Head of caudate nucleus (tissue), 42 donors: ENCODE measurements at regions not wholly inside any gene's neighbourhood (a gene's known extent, or its start where the extent isn't known, plus 50 kb on each side); places are given as distances from the start of the nearest gene placed in this dataset.

Experiments
- DNase-seq, 42 donors: peaks; one replicate each; pipeline versions ENCODE4 v3.0.0 to v3.0.0-alpha.2; 2020 to 2021; ENCODE audit warnings: mixed read lengths in 7 of 42
- intact Hi-C: fragments of 100-400 bp; cut with DNase I; formaldehyde crosslinking; loops from one replicate; pipeline ENCODE4 v1.15.0; 2022

DNA sequence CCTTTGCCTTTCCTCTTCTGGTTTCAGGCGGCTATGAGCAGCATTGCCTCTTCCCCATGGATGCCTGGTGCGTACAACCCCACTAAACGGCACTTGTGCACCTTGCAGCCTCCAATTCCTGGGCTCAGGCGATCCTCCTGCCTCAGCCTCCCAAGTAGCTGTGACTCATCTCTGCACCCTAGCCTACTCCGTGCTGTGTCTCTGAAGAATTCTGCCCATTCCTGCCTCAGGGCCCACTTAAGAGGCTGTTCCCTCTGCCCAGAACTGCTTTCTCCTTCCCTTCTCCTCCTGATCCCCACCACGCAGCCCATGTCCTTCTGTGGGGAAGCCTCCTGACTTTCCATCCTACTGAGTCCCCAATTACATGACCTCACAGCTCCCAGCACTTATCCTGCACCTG is 142.2 kb upstream of the ZNF507 start:
- DNase-seq: peak in 1 of 42 donors; percentile 12
- intact Hi-C loops: no loop called here

DNA sequence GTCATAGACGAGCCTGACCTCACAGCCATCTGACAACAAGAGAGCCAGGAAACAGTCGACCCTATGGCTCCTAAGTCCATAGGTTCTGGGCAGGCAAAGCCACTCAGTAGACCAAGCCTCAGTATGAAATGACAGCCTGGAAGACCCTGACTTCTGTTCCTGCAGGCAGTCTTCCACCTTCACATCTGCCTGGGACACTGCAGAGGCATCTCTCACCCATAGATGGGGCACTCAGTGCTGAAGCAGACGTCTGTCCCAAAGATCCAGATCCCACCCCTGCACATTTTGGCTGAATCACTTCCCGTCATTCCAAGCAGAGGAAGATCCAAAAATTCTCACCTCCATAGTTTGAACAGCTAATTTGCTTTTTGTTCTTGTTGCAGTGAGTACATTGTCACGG is 139.3 kb upstream of the ZNF507 start:
- intact Hi-C loops: no loop called here
- DNase-seq: no peak

DNA sequence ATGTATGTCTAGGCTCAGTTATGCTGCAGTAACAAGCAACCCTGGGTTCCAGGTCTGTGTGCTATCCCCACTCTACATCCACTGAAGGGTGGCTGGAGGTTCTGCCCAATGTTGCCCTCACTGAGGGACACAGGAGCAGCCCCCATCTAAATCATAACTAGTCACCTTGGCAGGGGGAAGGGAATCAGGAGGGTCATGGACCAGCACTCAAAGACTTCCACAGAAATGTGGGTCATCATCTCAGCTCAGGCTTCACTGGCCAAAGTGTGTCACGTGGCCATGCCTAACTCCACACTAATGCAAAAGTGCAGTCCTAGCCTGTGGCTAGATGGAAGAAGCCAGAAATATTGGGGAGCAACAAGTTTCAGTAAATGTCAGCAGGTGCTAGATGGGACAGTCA is 137.3 kb upstream of the ZNF507 start:
- intact Hi-C loops: no loop called here
- DNase-seq: peak in 3 of 42 donors; percentile 13 to 27 (median 13)

DNA sequence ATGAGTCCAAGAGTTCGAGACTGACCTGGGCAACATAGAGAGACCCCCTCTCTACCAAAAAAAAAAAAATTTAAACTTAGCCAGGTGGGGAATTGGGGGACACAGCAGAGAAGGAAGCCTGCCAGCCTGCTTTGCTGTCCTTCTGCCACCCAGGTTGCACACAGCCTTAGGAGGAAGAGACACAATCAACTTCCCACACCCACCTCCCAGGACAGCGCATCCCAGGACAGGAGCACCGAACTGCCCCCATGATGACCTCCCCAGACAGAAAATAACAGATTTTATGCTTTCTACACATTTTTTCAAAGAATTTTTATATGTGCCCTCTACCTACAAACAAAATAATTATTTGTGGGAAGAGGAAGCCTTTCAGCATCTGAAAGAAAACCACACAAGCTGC is 126.0 kb upstream of the ZNF507 start:
- DNase-seq: peak in 2 of 42 donors; percentile 8 to 24
- intact Hi-C loops: no loop called here

DNA sequence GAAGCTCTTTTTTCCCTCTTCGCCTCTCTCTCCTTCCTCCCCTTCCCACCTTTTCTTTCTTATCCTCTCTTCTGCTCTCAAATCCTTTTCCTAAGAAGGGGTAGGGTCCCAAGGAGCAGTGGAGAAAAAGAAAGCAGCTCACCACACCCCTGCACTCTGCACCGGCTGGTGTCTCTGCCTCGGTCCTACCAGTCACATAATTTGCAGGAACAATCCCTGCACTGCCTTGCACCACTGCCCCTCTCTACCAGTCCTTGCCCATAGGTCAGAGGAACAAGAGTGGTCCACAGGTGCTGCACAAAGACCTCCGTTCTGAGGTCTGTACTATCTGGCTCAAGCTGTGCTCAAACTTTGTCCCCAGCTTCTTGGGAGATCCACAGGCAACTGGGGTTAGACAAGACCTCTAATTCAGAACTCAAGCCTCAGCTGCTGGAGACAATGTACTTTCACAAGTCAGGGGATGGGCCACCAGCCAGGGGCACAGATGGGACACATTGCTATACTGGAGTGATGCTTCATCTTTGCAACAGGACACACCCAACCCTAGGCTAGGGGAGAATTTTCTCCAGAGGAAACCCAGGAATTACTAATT is 125.4 kb upstream of the ZNF507 start:
- intact Hi-C loops: loop anchor here (10.0 kb wide), 1 partner anchor 1535 kb away; no protein-coding TSS in a partner anchor
- DNase-seq: peak in 8 of 42 donors; percentile 8 to 42 (median 36)

DNA sequence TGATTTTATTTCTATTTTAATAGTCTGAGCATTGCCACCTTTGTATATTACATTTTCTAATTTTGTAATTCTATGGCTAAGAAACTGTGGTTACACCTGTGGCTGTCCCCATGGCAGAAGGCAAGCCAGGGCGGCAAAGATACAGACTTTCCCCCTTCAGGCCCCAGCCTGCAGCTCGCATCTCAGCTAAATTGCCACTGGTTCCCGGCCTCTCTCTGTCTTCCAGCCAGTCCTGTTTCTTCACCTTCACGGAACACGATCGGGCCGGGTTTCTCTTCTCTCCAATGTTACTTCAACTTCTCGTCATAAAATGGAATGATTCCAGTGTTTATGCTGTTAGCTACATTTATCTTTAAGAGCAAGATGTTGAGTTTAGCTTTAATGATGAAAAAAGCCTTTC is 124.5 kb upstream of the ZNF507 start:
- intact Hi-C loops: loop anchor here (10.0 kb wide), 1 partner anchor 1536 kb away; no protein-coding TSS in a partner anchor
- DNase-seq: peak in 4 of 42 donors; percentile 20 to 34 (median 32)

DNA sequence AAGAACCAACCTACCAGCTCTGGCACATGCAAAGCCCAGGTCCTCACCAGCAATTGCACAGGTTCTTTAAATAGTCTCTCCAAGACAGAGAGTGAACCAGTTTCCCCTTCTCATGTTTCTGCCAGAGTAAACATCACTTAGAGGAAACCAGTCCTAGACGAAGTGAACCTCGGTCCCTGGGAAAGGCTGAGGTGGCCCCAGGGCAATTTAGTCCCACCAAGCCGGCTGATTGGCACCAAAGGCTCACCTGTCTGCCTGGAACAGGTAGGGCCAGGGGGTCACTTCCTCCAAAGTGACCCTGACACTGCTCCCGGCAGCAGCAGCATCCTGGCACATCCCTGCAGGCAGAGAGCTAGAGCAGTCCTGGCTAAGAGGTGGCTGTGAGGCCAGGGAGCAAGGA is 122.9 kb upstream of the ZNF507 start:
- DNase-seq: peak in 2 of 42 donors; percentile 25 to 30
- intact Hi-C loops: loop anchor here (10.0 kb wide), 1 partner anchor 1538 kb away; no protein-coding TSS in a partner anchor

DNA sequence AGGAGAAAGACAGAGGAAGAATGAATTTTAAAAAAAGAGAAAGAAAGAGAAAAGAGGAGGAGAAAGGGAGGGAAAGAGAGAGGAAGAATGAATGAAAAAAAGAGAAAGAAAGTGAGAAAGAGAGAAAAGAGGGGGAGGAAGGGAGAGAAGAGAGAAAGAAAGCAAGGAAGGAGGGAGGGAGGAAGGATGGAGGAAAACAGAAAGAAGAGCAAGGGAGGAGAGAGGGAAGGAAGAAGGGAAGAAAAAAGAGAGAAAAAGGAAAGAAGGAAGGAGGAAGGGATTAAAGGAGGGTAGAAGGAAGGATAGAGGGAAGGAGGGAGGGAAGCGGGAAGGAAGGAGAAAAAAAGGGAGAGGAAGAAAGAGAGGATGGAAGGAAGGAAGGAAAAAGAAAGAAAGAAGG is 122.3 kb upstream of the ZNF507 start:
- DNase-seq: no peak
- intact Hi-C loops: loop anchor here (10.0 kb wide), 1 partner anchor 1538 kb away; no protein-coding TSS in a partner anchor

DNA sequence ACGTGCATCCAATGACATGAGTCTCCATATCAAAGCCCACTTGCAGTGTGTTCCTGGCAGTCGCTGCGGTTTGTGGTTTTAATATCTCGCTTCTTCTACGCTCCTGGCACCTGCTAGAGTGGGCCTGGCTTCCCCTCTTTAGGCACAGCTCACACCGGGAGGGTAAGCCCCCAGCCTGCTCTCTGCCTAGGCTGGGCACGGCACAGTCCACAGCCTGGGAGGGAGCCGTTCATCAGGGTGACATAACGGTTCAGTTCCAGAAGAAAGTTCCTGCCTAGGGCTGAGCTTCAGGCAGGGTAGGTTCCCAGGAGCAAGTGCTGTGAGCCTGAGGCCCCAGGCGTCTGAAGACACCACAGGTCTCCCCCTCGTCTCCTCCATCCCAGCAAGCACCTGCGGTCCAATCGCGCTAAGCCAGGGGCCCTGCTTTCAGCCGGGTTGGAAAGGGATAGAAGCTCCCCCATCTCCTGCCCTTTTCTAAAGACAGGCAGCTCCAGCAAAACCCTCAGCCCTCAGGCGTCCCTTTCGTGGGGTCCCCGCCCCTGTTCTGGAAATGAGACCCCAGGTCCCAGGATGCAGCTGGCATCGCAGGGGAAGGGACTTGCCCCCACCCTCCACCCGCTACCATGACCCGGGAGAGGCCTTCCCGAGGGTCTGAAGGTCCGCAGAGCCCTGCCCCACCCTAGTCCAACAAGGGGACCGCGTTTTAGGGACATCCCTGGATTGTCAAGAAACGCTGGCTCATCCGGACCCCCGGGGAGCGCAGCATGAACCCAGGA is 121.6 kb upstream of the ZNF507 start:
- DNase-seq: peak in 3 of 42 donors; percentile 19 to 38 (median 35)
- intact Hi-C loops: loop anchor here (10.0 kb wide), 1 partner anchor 1539 kb away; no protein-coding TSS in a partner anchor

DNA sequence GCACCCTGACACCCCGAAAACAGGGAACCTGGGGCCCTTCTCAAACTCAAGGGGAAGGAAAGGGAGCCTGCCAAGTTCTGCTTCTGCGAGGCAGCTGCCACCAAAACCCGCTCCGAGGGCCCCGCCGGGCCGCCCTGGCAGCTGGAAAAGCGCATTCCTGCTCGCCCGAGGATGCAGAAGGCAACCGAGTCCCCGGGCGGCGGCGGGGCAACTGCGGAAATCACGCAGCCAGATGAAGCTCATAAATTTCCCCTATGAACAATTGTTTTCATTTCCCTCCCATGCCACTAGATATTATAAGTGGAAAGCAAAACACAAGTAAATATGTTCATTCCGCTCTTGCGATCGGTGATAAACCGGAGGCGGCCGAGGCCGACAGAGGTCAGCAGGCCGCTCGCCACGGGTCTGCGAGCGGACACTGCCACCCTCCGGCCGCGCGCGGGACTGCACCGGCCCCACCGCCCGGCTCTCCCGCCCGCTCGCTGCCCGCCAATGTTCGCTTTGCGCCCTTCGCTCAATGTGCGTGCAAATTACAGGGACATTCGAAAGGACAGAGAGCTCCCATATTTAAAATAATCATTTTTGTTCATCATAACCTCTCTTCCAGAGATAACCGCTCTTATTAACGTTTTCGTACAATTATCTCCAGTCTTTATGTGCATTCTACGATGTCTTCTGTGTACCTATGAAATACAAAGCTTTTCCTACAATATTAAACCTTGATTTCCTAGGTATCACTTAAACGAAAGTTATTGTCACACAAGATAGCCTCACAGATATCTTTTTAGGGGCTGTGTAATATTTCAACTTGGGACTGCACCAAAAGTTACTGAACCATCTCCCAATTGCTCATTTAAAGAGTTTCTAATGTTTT is 120.8 kb upstream of the ZNF507 start:
- DNase-seq: peak in 40 of 42 donors; percentile 21 to 87 (median 66)
- intact Hi-C loops: loop anchor here (10.0 kb wide), 1 partner anchor 1540 kb away; no protein-coding TSS in a partner anchor

DNA sequence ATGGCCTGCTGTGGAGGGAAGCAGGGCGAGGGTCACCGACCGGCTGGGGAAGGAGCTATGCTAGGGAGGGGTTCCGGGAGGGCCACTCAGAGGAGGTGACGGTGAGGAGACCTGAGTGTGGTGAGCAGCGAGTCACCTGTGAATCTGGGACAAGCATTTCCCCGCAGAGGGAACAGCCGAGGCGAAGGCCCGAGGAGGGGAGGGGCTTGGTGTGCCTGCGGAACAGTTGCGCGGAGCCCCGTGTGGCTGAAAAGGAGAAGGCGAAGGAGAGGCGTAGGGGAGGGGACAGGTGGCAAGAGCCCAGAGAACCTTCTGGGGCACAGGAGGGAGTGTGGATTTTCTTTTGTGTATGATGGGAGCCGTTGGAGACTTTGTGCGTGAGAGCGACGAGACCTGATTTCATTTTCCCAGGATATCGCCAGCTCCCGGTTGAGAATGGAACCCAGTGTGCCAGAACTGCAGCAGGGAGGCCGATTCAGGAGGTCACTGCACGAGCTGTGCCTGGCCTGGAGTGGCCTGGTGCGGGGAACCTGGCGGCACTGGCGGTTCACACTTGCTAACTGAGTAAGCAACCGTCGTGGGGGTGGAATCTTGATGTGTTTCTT is 117.7 kb upstream of the ZNF507 start:
- intact Hi-C loops: loop anchor here (10.0 kb wide), 1 partner anchor 1543 kb away; no protein-coding TSS in a partner anchor
- DNase-seq: no peak

DNA sequence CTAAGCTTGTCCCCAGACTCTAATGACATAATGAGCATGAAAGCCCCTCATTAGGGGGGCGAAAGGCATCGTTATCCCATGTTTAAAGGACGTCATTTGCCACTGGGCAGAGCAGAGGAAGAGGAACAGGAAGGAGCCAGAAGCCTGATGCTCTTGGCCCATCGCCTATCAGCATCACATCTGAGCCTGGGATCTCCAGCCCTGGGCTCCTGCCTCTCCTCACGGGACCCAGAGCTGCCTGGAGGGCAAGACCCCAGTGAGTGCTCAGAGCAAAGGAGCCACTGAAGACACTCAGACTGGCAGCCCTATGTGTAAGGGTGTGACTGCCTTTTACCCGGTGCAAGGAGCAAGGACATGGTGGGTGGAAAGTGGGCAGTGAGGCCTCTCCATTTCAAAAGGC is 115.0 kb upstream of the ZNF507 start:
- intact Hi-C loops: no loop called here
- DNase-seq: peak in 1 of 42 donors; percentile 18

DNA sequence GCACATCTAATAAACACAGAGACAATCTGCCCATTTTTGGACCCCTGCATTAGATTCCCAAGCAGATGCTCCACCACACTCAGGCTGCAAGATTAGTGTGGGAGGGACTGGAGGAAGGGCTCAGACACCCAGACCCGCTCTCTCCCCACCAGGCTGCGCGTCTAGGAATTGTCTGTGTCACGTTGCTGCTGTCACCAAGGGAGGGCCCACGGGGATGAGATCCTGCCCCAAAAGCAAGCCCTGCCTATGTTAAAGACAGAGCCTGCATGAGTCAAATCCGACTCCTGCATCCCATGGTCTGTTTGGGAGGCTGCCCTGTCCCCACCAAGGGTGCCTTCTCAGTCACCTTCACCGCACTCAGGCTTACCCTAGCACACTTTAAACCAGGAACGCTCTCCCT is 114.4 kb upstream of the ZNF507 start:
- intact Hi-C loops: no loop called here

DNA sequence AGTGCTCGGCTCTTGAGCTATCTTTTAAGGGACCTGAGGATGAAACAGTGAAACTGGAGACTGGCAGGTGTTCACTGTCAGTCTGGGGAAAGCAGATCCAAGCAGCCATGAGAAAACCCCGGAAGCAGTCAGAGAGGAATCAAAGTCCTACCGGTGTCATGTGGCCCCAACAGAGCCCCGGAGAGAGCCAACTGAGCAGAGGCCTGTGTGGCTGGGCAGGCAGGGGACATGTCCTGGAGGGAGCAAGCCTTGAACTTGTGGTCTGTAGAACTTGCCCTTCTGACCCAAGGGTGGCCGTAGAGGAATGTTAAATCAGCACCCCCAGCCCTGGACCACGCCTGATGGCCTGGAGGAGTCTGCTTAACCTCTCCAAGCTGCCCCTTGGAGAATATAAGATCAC is 113.7 kb upstream of the ZNF507 start:
- DNase-seq: peak in 1 of 42 donors; percentile 26
- intact Hi-C loops: no loop called here

More for the DNA sequence above, 114.4 kb upstream of the ZNF507 start:
- DNase-seq: peak in 2 of 42 donors; percentile 23 to 31

DNA sequence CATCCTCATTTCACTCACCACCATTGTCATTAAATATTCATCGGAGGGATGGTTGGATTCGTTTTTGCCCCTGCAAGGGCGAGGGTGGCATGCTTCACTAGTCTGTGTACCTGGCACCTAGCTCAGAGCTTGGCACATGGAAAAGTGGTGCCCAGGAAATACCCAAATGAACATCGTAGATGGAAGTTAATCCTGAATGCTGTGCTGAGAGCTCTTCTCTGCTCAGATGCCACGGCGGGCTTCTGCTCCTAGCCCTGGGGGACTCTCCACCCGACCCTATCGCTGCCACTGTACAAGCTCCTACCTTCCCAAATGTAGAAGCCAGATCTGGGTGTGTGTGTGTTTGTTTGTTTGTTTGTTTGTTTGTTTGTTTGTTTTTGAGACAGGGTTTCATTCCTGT is 113.0 kb upstream of the ZNF507 start:
- intact Hi-C loops: no loop called here
- peak in 2 of 42 donors; percentile 23 to 29 for DNase-seq

DNA sequence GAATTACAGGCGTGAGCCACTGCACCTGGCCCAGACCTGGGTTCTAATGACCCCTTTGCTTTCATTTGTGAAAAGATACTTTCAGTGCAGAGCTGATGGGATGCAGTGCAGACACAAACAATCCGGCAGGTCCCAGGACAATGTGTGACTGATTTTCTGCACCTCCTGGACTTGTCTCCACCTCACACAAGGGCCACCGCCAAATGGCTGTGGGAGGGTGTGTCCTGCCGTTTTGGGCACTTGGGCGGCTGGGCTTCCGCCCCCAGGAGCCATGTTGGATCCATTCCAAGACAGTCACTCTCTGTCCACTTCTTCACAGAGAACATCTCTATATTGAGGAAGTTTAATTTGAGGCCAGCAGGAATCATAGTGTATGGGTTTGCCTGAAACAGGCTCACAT is 112.3 kb upstream of the ZNF507 start:
- peak in 2 of 42 donors; percentile 22 to 36 for DNase-seq
- intact Hi-C loops: no loop called here

DNA sequence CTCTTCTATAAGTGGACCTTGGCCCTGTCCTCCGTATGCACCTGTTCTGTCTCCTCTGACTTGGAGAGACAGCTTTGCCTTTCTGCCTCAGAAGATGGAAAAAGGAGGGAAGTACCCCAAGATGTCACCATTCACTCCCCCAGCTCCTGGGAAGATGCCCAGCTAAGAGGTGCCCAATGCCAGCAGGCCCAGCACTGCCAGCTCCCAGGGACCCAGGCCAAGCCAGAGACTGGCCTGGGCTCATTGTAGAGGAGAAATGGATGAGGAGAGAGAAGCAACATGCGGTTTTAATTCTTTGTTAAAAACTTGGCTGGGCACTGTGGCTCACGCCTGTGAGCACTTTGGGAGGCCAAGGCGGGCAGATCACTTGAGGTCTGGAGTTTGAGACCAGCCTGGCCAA is 111.5 kb upstream of the ZNF507 start:
- intact Hi-C loops: no loop called here
- peak in 19 of 42 donors; percentile 20 to 55 (median 38) for DNase-seq

DNA sequence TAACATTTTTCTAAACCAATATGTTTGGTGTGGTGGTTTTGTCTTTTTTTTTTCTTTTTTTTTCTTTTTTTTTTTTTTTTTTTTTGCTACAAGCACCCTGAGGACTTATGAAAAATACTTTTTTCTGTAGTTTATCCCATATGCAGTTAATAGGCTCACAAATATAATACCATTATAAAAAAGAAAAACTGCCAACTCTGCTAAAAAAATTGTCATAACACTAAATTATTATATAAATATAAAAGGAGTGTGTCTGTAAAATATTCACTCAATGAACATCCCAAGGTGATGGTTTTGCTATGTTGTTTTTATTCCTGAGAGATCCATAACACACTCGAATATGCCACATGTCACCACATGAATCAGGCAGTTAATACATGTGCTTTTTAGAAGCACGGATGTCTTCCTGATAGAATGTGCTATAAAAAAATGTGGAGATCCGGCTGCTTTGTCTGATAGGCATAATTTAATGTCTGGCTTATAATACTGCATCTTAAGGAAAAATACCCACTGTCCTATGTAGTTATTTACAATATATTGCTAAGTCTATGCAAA is 110.7 kb upstream of the ZNF507 start:
- intact Hi-C loops: no loop called here
- no peak for DNase-seq
